IMR-90 (cell line): ENCODE measurements at regions not wholly inside any gene's neighbourhood (a gene's known extent, or its start where the extent isn't known, plus 50 kb on each side); places are given as distances from the start of the nearest gene placed in this dataset.
A peak's percentile ranks its signal among the peaks of the same experiment; 100 is the strongest.

Experiments
- ATAC-seq: fragments of 200-7000 bp; cut with Tn5 transposase; 2 replicates; pipeline ENCODE4 v1.9.1; 2020; ENCODE audit warnings: low read depth, mild to moderate bottlenecking, moderate library complexity
- BruUV-seq: library from RNA; stranded (reverse); fragments of 400-500 nt; replicated peaks from 2 replicates; lab custom pipeline; 2021; lab: Mats Ljungman, UMichigan
- CTCF ChIA-PET: fragments of 300-600 bp; formaldehyde crosslinking; extraction: SDS; loops from one replicate; lab custom pipeline; 2021; ENCODE audit warnings: antibody characterized with exemption; lab: Yijun Ruan, JAX
- POLR2A ChIA-PET: fragments of 300-600 bp; sonication (Branson Sonifier 250); formaldehyde crosslinking; loops from one replicate; lab custom pipeline; 2022; ENCODE audit warnings: antibody characterized with exemption; ENCODE audit not compliant: unreplicated experiment; lab: Charles Lee
- DNase-seq: peaks from one replicate; pipeline ENCODE4 v3.0.0; 2013
- H2AFZ ChIP-seq: replicated peaks from 2 replicates; pipeline ENCODE3; 2013; ENCODE audit warnings: low read length, mild to moderate bottlenecking; ENCODE audit not compliant: poor library complexity
- H2AK5ac ChIP-seq: 2 replicates; pipeline ENCODE4 v1.6.1; 2013; ENCODE audit warnings: low read depth, low read length, inconsistent platforms
- H2AK9ac ChIP-seq: replicated peaks from 2 replicates; pipeline ENCODE3; 2013; ENCODE audit warnings: mild to moderate bottlenecking, low read depth, low read length, moderate library complexity; ENCODE audit not compliant: poor library complexity
- H2BK120ac ChIP-seq: 2 replicates; pipeline ENCODE4 v1.6.1; 2013; ENCODE audit warnings: low read depth, low read length, inconsistent platforms
- H2BK15ac ChIP-seq: 3 replicates; pipeline ENCODE4 v1.6.1; 2013; ENCODE audit warnings: low read depth, low read length, inconsistent platforms
- H2BK20ac ChIP-seq: 2 replicates; pipeline ENCODE4 v1.6.1; 2013; ENCODE audit warnings: low read depth, mild to moderate bottlenecking, inconsistent platforms, low read length, moderate library complexity
- H2BK5ac ChIP-seq: 2 replicates; pipeline ENCODE4 v1.6.1; 2013; ENCODE audit warnings: mild to moderate bottlenecking, low read depth, low read length, inconsistent platforms; ENCODE audit not compliant: poor library complexity, severe bottlenecking
- H3K14ac ChIP-seq: replicated peaks from 2 replicates; pipeline ENCODE4 v1.6.1; 2013; ENCODE audit warnings: low read depth, low read length, inconsistent platforms
- H3K18ac ChIP-seq: 2 replicates; pipeline ENCODE4 v1.6.1; 2013; ENCODE audit warnings: low read depth, low read length, control low read depth
- H3K23ac ChIP-seq: 2 replicates; pipeline ENCODE4 v1.6.1; 2013; ENCODE audit warnings: low read depth, low read length, inconsistent platforms
- H3K27ac ChIP-seq: 2 replicates; pipeline ENCODE4 v1.5.1; 2013; ENCODE audit warnings: mild to moderate bottlenecking, control low read depth, low read length; ENCODE audit not compliant: insufficient read depth
- H3K27me3 ChIP-seq: 2 replicates; pipeline ENCODE4 v1.6.1; 2013; ENCODE audit warnings: low read length; ENCODE audit not compliant: control insufficient read depth, insufficient read depth
- H3K36me3 ChIP-seq: 2 replicates; pipeline ENCODE4 v1.6.1; 2013; ENCODE audit warnings: low read length, mixed read lengths; ENCODE audit not compliant: control insufficient read depth, insufficient read depth
- H3K4ac ChIP-seq: 2 replicates; pipeline ENCODE4 v1.6.1; 2013; ENCODE audit warnings: low read depth, low read length, inconsistent platforms
- H3K4me1 ChIP-seq: 2 replicates; pipeline ENCODE4 v1.6.1; 2013; ENCODE audit warnings: low read length, mixed read lengths; ENCODE audit not compliant: control insufficient read depth, insufficient read depth
- H3K4me2 ChIP-seq: 2 replicates; pipeline ENCODE4 v1.6.1; 2013; ENCODE audit warnings: low read depth, mild to moderate bottlenecking, control low read depth, low read length, moderate library complexity
- H3K4me3 ChIP-seq: 2 replicates; pipeline ENCODE4 v1.5.1; 2013; ENCODE audit warnings: low read depth, mild to moderate bottlenecking, control low read depth, low read length, moderate library complexity; ENCODE audit not compliant: insufficient read depth
- H3K56ac ChIP-seq: 2 replicates; pipeline ENCODE4 v1.6.1; 2013; ENCODE audit warnings: low read length, inconsistent platforms; ENCODE audit not compliant: insufficient read depth; ENCODE audit errors: extremely low read depth
- H3K79me1 ChIP-seq, 2 experiments: 2 replicates each; pipeline ENCODE4 v1.6.1; 2013; ENCODE audit warnings: low read length in 2 of 2, inconsistent platforms in 1 of 2, low read depth in 1 of 2
- H3K9ac ChIP-seq: 2 replicates; pipeline ENCODE4 v1.6.1; 2013; ENCODE audit warnings: low read depth, low read length, control low read depth
- H3K9me1 ChIP-seq: 2 replicates; pipeline ENCODE4 v1.6.1; 2013; ENCODE audit warnings: low read length, inconsistent platforms; ENCODE audit not compliant: insufficient read depth
- H3K9me3 ChIP-seq: 2 replicates; pipeline ENCODE4 v1.6.1; 2013; ENCODE audit warnings: low read length; ENCODE audit not compliant: control insufficient read depth, insufficient read depth
- H4K20me1 ChIP-seq: 2 replicates; pipeline ENCODE4 v1.6.1; 2013; ENCODE audit warnings: low read length, inconsistent platforms; ENCODE audit not compliant: insufficient read depth
- H4K5ac ChIP-seq: 2 replicates; pipeline ENCODE4 v1.6.1; 2013; ENCODE audit warnings: mild to moderate bottlenecking, low read depth, low read length, control low read depth
- H4K8ac ChIP-seq, 2 experiments: 2 replicates each; pipeline ENCODE4 v1.6.1; 2013; ENCODE audit warnings: low read depth in 2 of 2, low read length in 2 of 2, control low read depth in 1 of 2, inconsistent platforms in 1 of 2
- H4K91ac ChIP-seq: 2 replicates; pipeline ENCODE4 v1.6.1; 2013; ENCODE audit warnings: low read depth, low read length, inconsistent platforms; ENCODE audit not compliant: insufficient read depth
- CEBPB ChIP-seq: IDR thresholded peaks from 2 replicates; pipeline ENCODE4 v1.6.1; 2012; ENCODE audit warnings: low read depth, low read length, improper control_type of control experiment
- MAFK ChIP-seq: IDR thresholded peaks from 2 replicates; pipeline ENCODE4 v1.6.1; 2012; ENCODE audit warnings: low read depth, low read length, improper control_type of control experiment
- MAZ ChIP-seq: IDR thresholded peaks from 2 replicates; pipeline ENCODE4 v1.6.1; 2012; ENCODE audit warnings: low read depth, mild to moderate bottlenecking, low read length, improper control_type of control experiment, moderate library complexity, borderline replicate concordance
- POLR2A ChIP-seq: IDR thresholded peaks from 2 replicates; pipeline ENCODE4 v1.6.1; 2012; ENCODE audit warnings: mild to moderate bottlenecking, low read depth, low read length
- SMC3 ChIP-seq: fragments of 150-350 bp; IDR thresholded peaks from 2 replicates; pipeline ENCODE4 v1.6.1; 2016; ENCODE audit warnings: low read depth, mild to moderate bottlenecking, antibody characterized with exemption, low read length, moderate library complexity
- USF2 ChIP-seq: fragments of 150-350 bp; IDR thresholded peaks from 2 replicates; pipeline ENCODE4 v1.6.1; 2017; ENCODE audit warnings: mild to moderate bottlenecking, antibody characterized with exemption, low read length, low read depth
- WGBS, 2 experiments: methylation state at CpG; one replicate each; pipeline versions ENCODE4 v1.1.5 to v1.1.7; 2013; ENCODE audit warnings: missing lambda C conversion rate in 2 of 2; ENCODE audit not compliant: insufficient read length in 1 of 2; ENCODE audit errors: extremely low coverage in 2 of 2; 5-methylcytosine and 5-hydroxymethylcytosine counted together
- dilution Hi-C: fragments of 300-500 bp; cut with HindIII; formaldehyde crosslinking; loops from one replicate; pipeline ENCODE4 v1.14.3; 2018; ENCODE audit warnings: low sequenced_read_pairs; ENCODE audit not compliant: unreplicated experiment
- in situ Hi-C: fragments of 300-500 bp; cut with MboI; formaldehyde crosslinking; loops from 3 replicates; pipeline ENCODE4 v1.14.3; 2019; ENCODE audit warnings: low sequenced_read_pairs, inconsistent platforms, mixed read lengths
- intact Hi-C: fragments of 100-400 bp; cut with micrococcal nuclease; formaldehyde crosslinking; loops from 2 replicates; pipeline ENCODE4 v1.10.0; 2022
- TF ChIP-seq, protein P1 (sequence below): conservative IDR thresholded peaks from 2 replicates; pipeline ENCODE4 v1.5.1; 2012; ENCODE audit warnings: mild to moderate bottlenecking, low read depth, low read length, improper control_type of control experiment

DNA sequence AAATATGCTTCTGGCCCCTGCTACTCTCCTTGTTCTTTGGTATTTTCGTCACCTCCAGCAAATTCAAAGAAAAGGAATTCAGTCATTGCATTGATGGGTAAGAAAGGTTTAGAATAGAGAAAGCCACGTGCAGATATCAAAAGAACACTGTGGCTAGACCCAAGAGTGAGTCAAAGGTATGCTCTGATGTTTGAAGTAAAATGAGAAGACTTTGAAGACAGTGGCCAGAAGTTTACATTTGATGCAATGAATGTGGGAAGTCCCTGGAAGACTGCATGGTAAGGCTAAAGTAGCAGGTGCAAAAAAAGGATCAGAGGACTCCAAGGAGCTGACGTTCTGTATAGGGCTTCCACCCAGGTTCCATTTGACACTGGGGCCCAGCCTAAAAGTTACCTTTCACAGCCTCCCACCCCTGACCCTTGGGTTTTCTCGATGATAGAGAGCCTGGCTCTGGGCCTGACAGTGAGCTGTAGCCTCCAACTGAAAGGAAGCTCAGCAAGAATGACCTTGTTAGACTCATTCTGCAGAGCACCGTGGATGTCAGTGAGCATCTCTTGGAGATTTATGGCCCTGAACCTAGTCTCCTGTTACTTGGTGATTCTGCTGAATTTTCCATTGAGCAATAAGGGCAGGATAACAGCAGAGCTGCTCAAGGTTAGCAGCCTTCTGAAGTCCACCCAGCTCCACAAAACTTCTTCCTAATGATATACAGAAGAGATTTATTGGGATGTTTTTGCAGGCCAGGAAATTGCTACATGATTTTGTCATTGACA lies 223.7 kb upstream of the RBBP8 start:
- WGBS, 2 experiments, result 68% methylated on average over 3 of the region's 5 CpGs; no CpG with 5 or more reads in 1 of the 2 experiments

More for the DNA sequence above, 223.7 kb upstream of the RBBP8 start:
- Histone ChIP-seq H4K91ac (0 out of 2 replicates have a peak overlapping the region, but pooled peaks have one; percentile 5), H3K27me3 (no peaks in the 10 kb centered on the region), H2BK120ac (no peak overlapping the region; the same call in 1 of the 2 replicates), H3K27ac (no peak overlapping the region), H2BK15ac (no peak overlapping the region), H3K4ac (peak overlapping the region; percentile 0; the same call in 1 of the 2 replicates), H3K9me1 (peaks cover 5% of the 10 kb centered on the region; the same call in 1 of the 2 replicates), H2AFZ (no peak overlapping the region), H3K4me2 (no peak overlapping the region), H3K56ac (no peak overlapping the region), H3K9ac (no peak overlapping the region), H2AK9ac (no peak overlapping the region), H3K4me3 (no peak overlapping the region), H3K18ac (peak overlapping the region; percentile 30; the same call in 1 of the 2 replicates), H2AK5ac (no peak overlapping the region), H3K79me1 (no peaks in the 10 kb centered on the region), H2BK20ac (0 out of 2 replicates have a peak overlapping the region, but pooled peaks have one; percentile 14), H3K14ac (0 out of 2 replicates have a peak overlapping the region, but pooled peaks have one; percentile 52), H3K9me3 (no peaks in the 10 kb centered on the region), H2BK5ac (no peak overlapping the region), H3K23ac (no peak overlapping the region), H4K5ac (no peak overlapping the region), H4K8ac (no peak overlapping the region), H4K20me1 (no peaks in the 10 kb centered on the region), H3K4me1 (peaks cover 9% of the 10 kb centered on the region), H3K36me3 (no peaks in the 10 kb centered on the region)
- ChIA-PET CTCF (no interaction called here), POLR2A (no interaction called here)
- intact Hi-C loops (no loop called here), in situ Hi-C loops (no loop called here), dilution Hi-C loops (no loop called here)
- no TSS peak for BruUV-seq
- 0 out of 2 replicates have a peak, but pooled peaks have one; percentile 10 for ATAC-seq
- TF ChIP-seq USF2, result no peak
- TF ChIP-seq MAZ, result no peak
- no peak for TF ChIP-seq POLR2A
- 0 out of 2 replicates have a peak, but pooled peaks have one; percentile 28 for TF ChIP-seq CEBPB
- no peak for TF ChIP-seq SMC3
- no peak for TF ChIP-seq MAFK
- TF ChIP-seq, protein P1, sequence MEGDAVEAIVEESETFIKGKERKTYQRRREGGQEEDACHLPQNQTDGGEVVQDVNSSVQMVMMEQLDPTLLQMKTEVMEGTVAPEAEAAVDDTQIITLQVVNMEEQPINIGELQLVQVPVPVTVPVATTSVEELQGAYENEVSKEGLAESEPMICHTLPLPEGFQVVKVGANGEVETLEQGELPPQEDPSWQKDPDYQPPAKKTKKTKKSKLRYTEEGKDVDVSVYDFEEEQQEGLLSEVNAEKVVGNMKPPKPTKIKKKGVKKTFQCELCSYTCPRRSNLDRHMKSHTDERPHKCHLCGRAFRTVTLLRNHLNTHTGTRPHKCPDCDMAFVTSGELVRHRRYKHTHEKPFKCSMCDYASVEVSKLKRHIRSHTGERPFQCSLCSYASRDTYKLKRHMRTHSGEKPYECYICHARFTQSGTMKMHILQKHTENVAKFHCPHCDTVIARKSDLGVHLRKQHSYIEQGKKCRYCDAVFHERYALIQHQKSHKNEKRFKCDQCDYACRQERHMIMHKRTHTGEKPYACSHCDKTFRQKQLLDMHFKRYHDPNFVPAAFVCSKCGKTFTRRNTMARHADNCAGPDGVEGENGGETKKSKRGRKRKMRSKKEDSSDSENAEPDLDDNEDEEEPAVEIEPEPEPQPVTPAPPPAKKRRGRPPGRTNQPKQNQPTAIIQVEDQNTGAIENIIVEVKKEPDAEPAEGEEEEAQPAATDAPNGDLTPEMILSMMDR, result no peak
- DNase-seq, result peak; percentile 31
